WERI-Rb-1 (cell line): ENCODE measurements at regions not wholly inside any gene's neighbourhood (a gene's known extent, or its start where the extent isn't known, plus 50 kb on each side); places are given as distances from the start of the nearest gene placed in this dataset.

Experiments used
- DNase-seq: peaks from one replicate; pipeline ENCODE4 v3.0.0-alpha.2; 2020
- H3K27ac ChIP-seq: fragments of 250-450 bp; sonication (Bioruptor Pico); 2 replicates; pipeline ENCODE4 v1.5.1; 2020; ENCODE audit warnings: mild to moderate bottlenecking, moderate library complexity
- H3K27me3 ChIP-seq: fragments of 250-450 bp; sonication (Bioruptor Pico); 2 replicates; pipeline ENCODE4 v1.5.1; 2021; ENCODE audit warnings: mild to moderate bottlenecking, low read depth, moderate library complexity; ENCODE audit not compliant: insufficient read depth, severe bottlenecking
- H3K36me3 ChIP-seq: fragments of 250-450 bp; sonication (Bioruptor Pico); 2 replicates; pipeline ENCODE4 v1.5.1; 2020; ENCODE audit warnings: mild to moderate bottlenecking, moderate library complexity
- H3K4me3 ChIP-seq: 2 replicates; pipeline ENCODE4 v1.5.1; 2011; ENCODE audit warnings: low read depth, mild to moderate bottlenecking, control low read depth, low read length
- H3K9me3 ChIP-seq: fragments of 250-450 bp; sonication (Bioruptor Pico); 2 replicates; pipeline ENCODE4 v1.5.1; 2021; ENCODE audit warnings: mild to moderate bottlenecking, moderate library complexity; ENCODE audit not compliant: severe bottlenecking
- CTCF ChIP-seq: IDR thresholded peaks from 2 replicates; pipeline ENCODE4 v1.5.1; 2011; ENCODE audit warnings: low read depth, mild to moderate bottlenecking, control low read depth, inconsistent platforms, low read length

- H3K27ac ChIP-seq, result no peak overlapping the region
- H3K9me3 ChIP-seq, result no peaks in the 10 kb centered on the region
- H3K36me3 ChIP-seq, result no peaks in the 10 kb centered on the region
- TF ChIP-seq CTCF, result no peak
- H3K27me3 ChIP-seq, result no peaks in the 10 kb centered on the region
- no peak overlapping the region for H3K4me3 ChIP-seq
- no peak for DNase-seq
Observed at GRCh38 chr5:178794433-178794832, 64.0 kb upstream of the ZNF354A start.

DNA sequence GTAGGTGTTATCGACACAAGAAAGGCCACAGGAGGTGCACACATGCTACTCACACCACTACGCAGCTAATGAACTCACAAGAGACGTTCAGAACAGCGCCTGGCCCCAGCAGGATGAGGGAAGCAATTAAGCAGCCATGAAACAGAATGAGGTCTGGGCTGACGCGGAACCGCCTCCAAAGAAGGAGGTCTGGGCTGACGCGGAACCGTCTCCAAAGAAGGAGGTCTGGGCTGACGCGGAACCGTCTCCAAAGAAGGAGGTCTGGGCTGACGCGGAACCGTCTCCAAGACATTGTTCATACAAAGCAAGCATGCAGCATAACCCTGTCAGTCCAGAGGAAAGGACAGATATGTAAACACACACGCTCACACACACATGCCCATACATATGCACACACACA is 63.2 kb upstream of the ZNF354A start:
- TF ChIP-seq CTCF, result no peak
- no peaks in the 10 kb centered on the region for H3K9me3 ChIP-seq
- no peaks in the 10 kb centered on the region for H3K36me3 ChIP-seq
- no peak overlapping the region for H3K4me3 ChIP-seq
- no peak overlapping the region for H3K27ac ChIP-seq
- no peak for DNase-seq
- H3K27me3 ChIP-seq, result no peaks in the 10 kb centered on the region

DNA sequence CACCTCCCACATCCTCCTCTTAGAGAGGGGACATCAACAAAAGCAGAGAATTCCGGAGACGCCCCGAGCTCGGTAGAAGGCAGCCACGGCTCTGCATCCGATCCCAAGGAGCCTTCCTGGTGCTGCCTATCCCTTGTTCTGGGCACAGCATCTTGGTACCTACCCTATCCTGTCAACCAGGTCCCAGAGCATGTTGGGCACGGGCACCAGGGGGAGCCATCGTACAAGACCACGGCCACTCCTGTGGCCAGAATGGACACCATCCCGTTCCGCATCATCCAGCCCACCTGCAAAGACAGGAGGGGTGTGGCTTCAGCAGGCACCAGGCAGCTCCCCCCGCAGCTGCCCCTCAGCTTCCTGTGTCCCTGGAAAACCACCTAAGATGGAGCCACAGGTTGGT is 62.7 kb upstream of the ZNF354A start:
- DNase-seq, result peak; percentile 72
- H3K27ac ChIP-seq, result no peak overlapping the region
- H3K36me3 ChIP-seq, result no peaks in the 10 kb centered on the region
- no peaks in the 10 kb centered on the region for H3K27me3 ChIP-seq
- peak; percentile 69 for TF ChIP-seq CTCF
- H3K9me3 ChIP-seq, result no peaks in the 10 kb centered on the region
- no peak overlapping the region for H3K4me3 ChIP-seq

DNA sequence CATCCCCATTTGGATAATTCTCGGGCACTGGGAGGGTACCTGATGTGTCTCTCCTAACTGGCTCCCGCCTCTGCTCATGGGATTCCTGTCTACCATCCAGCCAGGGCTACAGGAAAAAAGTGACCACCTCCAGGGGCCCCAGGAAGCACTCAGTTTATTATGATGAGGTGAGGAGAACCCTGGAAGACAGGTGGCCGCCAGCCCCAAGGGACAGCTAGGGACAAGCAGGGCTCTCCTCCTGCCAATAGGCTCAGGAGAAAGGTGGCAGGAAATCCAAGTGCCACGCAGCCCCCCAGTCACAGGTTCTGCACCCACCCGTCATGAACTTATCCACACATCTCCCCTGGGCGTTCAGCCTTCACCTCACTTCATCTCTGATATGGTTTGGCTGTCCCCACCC is 61.5 kb upstream of the ZNF354A start:
- Histone ChIP-seq H3K36me3 (no peaks in the 10 kb centered on the region), H3K4me3 (no peak overlapping the region), H3K27ac (no peak overlapping the region), H3K27me3 (no peaks in the 10 kb centered on the region), H3K9me3 (no peaks in the 10 kb centered on the region)
- TF ChIP-seq CTCF, result no peak
- DNase-seq, result no peak

DNA sequence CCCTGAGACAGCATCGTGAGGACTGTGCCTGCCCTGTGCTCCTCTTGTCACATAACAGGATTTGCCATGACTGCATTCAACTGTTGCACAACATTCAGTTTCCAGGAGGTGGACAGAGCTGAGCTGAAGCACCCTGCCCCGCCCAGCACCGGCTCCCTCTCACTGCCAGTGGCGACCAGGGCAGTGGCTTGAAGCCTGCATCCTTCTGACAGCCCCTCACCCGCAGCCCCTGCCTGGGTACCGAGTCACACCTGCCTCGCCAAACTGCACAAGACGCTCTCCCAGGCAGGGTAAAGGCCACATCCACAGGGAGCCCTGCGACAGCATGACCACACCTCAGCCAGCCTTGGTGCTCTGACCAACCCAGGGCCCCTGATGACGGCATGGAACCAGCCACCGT is 59.9 kb upstream of the ZNF354A start:
- no peaks in the 10 kb centered on the region for H3K27me3 ChIP-seq
- H3K4me3 ChIP-seq, result no peak overlapping the region
- H3K9me3 ChIP-seq, result no peaks in the 10 kb centered on the region
- H3K27ac ChIP-seq, result no peak overlapping the region
- TF ChIP-seq CTCF, result no peak
- no peak for DNase-seq
- H3K36me3 ChIP-seq, result no peaks in the 10 kb centered on the region

GRCh38 chr5:178788381-178789085 is 58.1 kb upstream of the ZNF354A start:
- no peak for TF ChIP-seq CTCF
- Histone ChIP-seq H3K27me3 (no peaks in the 10 kb centered on the region), H3K27ac (no peak overlapping the region), H3K4me3 (no peak overlapping the region), H3K9me3 (no peaks in the 10 kb centered on the region), H3K36me3 (no peaks in the 10 kb centered on the region)
- DNase-seq, result no peak
